ENCODE measurements at regions not wholly inside any gene's neighbourhood (a gene's known extent, or its start where the extent isn't known, plus 50 kb on each side); places are given as distances from the start of the nearest gene placed in this dataset.

DNA sequence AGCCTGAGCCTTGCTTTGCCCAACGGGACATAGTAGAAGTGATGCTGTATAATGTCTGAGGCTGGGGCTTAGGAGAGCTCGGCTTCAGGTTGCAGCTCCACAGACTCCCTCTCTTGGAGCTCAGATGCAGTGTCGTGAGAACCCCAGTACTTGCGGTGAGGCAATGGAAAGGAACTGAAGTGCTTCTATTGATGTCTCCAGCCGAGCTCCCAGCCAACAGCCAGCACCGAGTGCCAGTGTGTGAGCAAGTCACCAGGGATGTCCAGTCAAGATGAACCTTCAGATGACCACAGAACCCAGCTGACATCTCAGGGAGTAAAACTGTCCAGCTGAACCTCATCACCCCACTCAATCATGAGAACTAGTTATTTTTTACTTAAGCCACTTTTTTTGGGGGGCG is 268.1 kb downstream of the IRF8 start:
- DNase-seq: no peak

DNA sequence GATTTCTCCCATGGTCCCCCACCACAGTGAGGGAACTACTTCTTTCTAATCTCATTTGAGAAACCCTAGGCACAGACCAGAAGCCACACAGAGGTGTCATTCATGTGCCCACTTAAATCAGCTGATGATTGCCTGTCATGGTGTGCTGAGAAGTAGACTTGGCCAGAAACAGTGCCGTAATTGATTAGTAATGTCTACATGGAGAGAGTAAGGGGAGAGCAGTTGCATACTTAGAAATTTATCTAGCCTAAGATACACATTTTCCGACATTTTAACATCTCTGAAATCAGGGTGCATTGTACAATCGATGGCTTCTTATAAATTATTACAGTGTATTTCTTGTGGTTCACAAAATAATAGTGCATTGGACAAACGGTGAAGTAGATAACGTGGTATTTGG is 271.8 kb downstream of the IRF8 start:
- DNase-seq: no peak

DNA sequence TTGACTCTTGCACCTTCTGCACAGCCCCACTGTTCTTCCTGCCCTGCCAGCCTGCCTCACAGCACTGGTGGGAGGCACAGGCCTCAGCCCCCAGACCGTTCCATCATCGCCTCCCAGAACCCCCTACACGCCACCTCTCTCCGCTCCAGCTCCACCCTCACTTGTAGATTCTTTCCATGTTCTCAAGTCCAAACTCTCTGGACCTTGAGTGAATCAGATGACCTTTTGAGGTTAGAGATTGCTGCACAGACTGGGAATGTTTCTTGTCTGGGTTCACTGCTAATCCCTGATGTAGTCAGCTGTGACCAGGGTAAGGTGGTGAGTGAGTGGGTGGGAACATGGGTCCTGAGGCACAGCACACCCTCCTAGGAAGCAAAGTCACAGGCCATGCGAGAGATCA is 272.4 kb downstream of the IRF8 start:
- no peak for DNase-seq

DNA sequence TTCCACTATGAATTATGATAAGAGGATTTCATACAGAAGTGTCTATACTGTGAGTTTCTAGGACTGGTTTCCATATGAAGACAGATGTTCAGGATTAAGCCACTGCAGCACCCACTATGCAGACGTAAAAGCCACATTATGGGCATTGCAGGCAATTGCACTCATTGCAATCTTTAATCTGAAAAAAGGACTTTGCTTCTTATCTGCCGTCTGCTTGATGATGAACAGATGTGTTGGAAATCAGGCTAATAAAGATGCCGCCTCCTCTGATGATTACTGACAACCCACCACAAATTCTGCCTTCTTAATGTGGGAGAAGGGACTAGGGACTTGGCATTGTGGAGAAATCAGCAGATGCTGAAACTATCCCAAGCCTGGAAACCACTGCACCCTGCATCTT is 276.9 kb downstream of the IRF8 start:
- DNase-seq: no peak

DNA sequence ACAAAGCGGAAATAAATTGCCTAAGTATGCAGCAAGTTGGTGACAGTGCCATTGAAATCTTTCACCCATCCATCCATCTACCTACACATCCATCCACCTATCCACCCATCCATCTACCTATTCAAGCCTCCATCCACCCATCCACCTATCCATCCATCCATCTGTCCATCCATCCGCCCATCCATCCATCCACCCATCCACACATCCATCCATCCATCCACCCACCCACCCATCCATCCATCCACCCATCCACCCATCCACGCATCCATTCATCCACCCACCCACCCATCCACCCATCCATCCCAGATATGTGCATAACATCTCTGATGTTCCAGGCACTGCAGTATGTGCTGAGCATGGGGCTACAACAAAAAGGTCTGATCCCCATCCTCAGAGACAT is 277.5 kb downstream of the IRF8 start:
- DNase-seq: no peak

DNA sequence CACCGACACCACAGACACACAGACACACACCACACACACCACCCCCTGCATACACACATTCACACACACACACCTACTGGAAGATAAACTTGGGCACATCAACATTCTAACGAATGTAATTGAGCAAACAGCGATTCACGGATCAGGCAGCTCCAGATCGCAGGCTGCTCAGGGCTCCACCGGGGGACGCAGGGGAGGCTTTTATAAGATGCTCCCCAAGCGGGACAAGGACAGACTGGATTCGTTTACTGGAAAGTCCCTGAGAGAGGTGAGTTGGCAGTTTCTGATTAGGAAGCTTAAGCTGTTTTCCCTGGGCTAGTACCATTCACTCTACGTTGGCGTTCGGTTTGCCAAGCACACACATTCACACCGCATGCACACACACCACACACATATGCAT is 281.3 kb downstream of the IRF8 start:
- no peak for DNase-seq

DNA sequence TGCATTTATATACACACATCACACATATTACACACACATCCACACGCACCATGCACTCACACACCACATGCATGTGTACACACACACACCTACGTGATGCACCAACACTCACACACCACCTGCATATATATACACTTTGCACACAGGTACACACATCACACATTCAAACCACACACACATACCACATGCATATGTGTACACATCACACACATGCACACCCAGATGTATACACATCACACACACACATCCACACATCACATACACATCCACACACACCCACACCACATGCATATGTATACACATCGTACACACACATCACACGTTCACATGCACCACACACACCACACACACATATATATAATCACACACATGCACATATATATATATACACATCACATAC is 281.8 kb downstream of the IRF8 start:
- no peak for DNase-seq

DNA sequence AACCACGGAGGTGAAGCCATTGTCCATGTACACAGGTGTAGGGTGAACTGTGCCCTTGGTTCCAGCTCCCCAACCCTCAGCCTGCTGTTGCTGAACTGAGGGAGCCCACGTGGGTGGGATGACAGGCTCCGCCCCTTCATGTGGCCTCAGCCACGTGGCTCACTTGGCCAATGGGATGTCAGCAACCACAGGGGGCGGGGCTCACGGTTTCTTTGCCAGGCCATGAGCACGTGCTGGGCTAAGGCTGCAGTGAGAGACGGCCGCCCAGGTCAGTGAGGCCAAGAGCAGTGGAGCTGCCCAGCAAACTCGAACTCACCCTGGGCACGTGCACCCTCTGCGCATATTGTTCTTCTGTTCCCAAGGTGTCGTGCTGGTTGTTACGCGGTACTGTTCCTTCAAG is 282.6 kb downstream of the IRF8 start:
- no peak for DNase-seq

DNA sequence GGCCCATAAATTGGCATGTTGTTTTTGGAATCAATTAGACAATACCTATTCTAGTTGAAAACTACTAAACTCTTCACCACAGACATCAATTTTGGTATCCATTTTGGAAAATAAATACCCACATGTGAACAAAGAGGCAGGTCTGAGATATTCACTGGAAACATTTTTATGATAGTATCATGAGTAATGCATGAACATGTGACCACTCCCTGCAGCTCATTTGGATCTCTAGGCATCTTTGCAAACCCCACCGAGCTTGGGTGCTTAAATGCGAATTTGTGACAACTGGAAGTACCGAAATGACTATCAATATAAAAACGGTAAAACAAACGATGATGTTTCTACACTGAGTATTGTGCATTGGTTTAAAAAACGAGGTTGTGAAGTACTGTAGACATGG is 285.2 kb downstream of the IRF8 start:
- DNase-seq: no peak

DNA sequence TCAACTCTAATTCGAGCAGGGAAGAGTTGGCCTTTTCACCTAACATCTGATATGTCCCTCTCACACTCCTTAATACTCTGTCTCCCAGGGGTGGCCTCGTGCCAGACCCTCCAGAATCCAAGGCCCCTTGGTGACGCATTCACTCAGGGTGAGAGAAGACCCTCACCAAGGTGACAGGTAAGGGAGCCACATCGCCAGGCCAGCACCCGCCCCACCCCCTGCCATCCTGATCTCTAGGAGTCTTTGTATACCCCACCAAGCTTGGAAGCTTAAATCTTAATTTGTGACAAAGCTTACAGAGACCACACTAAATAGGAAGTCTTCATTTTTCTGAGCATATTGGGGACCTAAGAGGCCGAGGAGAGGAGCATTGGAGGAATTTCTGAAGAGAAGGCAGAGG is 286.1 kb downstream of the IRF8 start:
- DNase-seq: no peak

DNA sequence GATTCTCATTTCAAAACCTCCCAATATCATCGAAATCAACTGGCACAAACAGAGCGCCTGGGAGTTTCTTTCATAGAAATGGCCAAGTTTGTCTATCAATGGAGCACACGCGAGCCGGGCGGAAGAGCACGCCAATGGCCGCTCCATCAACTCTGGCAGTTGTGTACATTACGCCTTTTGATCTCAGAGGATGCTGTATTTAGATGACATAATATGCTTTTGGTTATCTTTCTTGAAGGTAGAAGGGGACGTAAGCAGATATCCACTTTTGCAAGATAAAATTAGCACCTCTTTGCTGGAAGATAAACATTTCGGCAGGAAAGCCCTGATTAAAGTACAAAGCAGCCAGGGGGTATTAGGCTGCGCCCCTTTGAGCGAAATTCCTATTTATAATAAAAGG is 287.4 kb downstream of the IRF8 start:
- no peak for DNase-seq

DNA sequence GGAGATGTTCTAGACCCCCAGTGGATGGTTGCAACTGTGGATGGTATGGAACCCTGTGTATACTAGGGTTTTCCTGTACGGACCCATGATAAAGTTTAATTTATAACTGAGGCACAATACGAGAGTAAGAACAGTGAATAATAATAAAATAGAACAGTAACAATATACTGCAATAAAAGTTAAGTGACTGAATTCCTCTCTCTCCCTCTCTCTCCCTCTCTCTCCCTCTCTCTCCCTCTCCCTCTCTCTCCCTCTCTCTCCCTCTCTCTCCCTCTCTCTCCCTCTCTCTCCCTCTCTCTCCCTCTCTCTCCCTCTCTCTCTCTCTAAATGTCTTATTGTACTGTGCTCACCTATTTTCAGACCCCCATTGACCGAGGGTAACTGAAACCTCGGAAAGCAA is 291.0 kb downstream of the IRF8 start:
- DNase-seq: no peak

DNA sequence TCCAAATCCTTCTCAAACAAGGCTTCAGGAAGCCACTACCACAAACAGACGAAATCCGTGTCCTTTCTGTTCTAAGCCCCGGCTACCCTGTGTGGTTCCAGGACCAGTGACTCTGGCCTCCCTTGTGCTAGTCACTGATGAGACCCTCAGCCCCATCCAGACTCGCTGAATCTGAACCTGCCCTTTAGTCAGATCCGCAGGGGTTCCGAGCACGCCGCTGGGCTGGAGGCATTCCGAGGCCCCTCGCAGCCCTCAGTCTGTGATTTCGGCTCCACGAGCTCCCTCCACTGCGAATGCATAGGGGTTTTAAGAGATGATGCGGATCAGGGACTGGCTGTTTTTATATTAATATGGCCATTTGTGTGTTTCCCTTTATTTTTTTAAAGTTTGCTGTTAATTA is 292.7 kb downstream of the IRF8 start:
- DNase-seq: no peak

DNA sequence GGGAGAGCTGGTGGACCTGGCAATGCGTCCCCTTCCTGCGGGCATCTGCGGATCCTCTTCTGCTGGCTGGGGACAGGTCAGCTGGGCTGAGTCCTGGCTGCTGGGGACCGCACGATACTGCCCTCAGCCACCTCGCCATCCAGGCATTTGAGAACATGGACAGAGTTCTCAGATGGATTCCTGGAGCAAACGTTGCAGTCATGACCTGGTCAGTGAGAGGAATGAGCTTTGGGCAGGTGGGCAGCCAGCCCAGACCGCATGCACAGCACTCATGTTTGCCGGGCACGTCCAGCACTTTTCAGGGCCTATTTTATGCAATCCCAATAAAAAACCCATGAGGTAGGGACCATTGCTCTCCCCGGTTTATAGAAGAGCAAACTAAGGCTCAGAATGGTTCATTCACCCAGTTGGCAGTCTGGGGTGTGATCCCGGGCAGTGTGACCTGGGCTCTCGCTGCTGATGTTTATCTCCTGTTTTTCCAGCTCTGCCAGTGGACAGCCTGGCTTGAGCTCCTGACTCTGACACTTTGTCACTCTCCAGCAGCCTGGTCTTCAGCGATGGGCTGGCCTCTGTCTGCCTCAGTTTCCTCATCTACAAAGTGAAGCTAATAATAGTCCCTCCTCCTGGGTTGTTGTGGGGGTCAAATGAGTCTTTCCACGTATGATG is 294.7 kb downstream of the IRF8 start:
- DNase-seq: no peak

DNA sequence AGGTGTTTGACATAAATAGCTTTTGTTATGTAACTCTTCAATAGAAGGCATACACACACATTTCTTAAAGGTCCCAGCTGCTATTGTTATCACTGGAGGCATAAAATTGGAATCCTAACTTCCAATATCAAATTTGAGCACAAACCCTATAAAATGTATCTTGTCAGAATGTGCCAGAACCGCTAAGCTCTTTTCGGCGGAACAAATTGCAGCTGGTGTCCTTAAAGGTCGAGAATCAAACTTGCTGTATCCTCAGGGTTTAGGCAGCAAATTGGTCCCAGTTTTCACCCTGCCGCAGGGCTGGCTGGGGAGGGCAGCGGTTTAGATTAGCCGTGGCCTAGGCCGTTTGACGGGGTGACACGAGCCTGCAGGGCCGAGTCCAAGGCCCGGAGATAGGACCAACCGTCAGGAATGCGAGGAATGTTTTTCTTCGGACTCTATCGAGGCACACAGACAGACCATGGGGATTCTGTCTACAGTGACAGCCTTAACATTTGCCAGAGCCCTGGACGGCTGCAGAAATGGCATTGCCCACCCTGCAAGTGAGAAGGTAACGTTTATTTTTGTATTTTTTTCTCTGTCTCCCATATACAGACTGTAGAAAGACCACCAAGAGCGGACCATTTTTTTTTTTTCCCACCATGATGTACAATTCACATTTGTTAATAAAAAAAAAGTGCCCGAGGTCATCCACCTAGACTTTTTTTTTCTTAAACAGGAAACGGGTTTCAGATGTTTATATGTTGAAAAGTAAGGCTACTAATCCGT is 297.1 kb downstream of the IRF8 start:
- DNase-seq: no peak

DNA sequence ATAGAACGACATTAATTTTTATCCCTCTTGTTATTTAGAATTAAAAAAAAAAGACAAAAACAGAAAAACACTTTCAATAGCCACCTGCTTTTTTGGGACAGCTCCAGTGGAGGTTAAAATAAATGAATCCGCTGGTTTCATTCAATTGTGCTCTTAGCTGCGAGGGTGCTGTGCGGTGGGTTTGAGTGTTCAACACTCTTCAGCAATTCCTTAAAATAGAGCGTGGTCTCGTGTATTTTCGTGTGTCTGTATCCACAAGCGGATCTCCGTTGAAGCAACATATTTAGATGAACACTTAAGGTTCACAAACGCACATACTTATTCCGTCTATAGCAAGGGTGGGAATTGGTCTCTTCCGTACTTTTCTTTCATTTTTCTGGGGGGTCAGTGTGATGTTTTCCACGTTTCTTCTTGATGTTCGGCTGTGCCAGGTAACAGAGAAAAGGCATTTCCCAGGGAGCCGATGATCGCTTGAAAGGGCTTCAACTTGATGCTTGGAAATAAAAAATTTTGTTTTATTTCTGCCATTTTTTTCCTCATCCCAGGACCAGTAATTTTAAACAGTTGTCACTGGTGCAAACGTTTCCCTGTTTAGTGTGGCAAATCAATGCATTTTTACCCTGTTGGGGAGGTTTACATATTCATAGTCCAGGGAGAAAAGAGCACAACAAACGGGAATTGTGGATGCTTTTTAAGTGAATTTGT is 297.9 kb downstream of the IRF8 start:
- no peak for DNase-seq

DNA sequence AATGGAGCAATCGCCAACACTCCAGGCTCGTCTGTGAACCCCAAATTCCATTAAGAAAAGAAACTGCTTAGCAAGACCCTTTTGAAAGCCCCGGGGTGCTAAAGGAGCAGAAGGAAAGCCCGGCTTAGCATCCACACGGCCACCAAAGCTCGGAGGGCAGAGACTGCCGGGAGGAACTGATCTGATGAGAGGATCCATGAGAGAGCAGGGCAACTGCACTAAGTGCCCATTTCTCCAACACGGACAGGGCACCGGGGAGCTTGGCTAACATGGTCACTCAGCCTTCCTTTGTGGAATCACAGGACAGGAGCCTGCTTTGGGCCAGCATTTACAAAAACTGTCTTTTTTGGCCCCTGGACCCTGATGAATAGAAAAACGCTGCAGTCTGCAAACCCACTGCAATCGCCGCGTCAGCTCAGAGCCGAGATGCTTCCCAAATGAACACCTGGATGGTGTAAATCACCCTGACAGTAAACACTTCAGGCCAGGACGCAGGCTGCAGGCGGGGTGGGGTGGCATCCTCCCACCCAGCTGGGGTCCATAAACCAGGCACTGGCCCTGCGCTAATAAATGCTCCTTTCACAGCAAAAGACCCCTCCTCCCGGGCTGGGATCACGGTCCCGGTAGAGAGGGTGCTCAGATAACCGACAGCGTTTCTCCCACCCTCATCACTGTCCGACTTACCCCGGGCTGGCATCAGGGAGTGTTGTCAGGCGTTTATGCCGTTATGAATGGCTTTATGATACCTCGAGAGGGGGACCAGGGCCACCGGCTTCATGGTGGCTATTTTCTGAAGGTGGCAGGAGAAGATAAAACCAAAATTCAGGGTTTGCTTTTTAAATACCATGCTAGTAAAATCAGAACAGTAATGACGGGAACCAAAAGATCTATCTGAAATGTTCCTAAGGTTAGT is 299.5 kb downstream of the IRF8 start:
- no peak for DNase-seq

DNA sequence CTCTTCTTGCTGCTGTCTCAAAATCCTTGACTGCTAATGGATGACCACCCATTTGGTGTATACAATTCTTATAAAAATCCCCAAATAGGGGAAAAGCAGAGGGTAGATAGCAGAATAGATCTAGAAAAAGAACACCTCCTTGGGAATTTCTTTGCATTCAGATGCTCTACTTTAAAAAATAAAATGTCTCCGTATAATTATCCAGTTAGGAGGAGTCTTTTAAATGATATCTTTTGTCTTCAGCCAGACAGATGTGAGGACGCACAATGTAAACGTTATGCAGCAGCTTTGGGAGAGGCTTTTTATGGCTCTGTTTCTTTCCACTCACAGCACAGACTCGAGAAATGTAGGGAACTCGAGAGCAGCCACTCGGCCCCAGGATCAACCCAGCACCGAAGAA is 300.2 kb downstream of the IRF8 start:
- no peak for DNase-seq

DNA sequence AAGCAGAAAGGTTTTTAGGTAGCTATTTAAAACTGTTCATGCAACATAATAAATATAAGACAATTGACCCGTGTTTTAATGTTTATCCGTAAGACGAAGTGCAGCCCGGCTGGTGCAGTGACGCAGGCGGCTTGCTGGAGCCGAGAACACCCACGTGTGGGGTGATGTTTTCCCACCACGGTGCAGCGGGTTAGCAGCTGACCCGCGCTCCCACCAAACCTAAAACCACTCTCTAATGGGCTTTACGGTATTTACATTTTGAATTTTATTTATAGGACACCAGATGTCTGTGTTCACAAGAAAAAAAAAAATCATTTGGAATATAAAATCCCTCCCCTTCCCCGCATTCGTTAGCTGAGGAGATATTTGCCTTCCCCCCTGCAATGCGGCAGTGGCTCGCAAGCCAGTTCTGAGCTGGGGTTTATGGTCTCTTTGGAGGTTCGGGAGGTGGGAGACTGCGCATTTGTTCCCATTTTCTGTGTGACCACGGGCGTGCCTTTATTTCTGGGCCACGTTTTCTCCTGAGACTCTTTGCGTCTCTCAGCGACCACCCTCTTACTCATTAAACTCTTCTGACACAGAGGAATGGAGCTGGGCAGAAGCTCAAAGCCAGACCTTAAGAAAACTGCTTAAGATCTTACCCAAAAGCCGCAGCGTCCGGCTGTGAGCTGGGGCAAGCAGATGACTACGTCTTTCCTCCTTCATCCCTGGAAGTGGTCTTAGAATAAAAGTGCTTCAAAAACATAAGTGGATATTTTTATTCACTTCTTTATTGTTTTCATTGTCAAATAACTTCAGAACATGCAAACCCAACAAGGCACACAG is 301.1 kb downstream of the IRF8 start:
- no peak for DNase-seq

DNA sequence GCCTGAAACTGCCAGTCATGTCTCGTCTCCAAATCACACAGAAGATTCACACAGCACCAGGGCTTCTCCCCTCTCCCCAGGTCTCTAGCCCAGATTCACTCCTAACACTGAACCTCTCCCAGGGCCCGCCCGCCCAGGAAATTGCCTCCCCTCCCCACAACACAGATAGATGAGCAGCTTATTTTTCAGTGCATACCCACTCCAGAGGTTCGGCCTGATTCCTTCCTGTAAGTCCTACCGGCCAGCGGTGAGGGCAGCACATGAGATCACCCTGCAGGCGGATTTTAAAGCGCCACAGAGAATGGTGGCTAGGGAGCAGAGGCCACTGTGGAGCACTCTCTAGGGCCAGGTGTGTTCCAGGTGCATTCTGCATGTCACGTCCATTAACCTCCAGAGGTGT is 301.8 kb downstream of the IRF8 start:
- DNase-seq: no peak

DNA sequence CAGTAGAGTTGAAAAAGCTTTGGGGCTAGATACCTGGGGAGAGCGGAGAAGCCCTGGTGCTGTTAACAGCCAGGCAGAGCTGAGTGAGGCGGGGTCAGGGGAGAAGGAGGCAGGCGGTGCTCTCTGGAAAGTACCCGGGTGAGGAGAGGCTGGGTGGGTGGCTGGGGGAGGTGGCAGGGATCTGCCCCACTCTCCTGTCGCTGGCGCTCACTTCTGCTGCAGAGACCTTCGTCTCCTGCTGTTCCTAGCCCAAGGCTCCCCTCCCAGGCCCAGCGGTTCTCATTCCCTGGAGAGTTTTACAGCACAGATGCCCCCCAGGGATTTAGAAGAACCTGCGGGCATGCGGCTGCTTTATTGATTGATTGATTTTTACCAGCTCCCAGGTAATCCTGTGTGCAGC is 302.8 kb downstream of the IRF8 start:
- no peak for DNase-seq

DNA sequence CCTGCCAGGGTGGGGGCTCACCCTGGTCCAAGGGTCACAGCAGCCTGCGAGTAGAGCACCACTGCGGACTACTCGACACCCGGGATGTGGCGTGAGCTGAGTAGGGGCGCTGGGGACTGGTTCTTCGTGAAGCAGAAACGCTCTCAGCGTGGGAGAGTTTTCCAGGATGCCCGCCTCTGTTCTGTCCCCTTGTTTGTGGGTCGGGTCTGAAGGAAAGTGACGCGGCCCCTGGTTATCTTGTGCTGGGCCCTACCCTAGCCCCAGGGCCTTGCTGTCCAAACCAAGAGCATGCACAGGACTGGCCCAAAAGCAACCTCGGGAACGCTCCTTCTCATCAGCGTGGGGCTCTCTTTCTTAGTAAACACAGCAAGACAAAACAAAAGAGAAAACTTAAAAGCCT is 303.3 kb downstream of the IRF8 start:
- no peak for DNase-seq

Data from hematopoietic multipotent progenitor cell treated with erythropoietin and hydrocortisone succinate and interleukin-3 and kit ligand, for 4 days (in vitro differentiated cells).